Heart right ventricle (tissue), 16 donors: ENCODE measurements at regions not wholly inside any gene's neighbourhood (a gene's known extent, or its start where the extent isn't known, plus 50 kb on each side); places are given as distances from the start of the nearest gene placed in this dataset.

ENCODE experiments used
- ATAC-seq, 8 donors: fragments of 200-7000 bp; cut with Tn5 transposase; one replicate each; pipeline ENCODE4 v1.9.1; 2020; ENCODE audit warnings: mild to moderate bottlenecking in 8 of 8, moderate library complexity in 8 of 8, moderate number of reproducible peaks in 1 of 8
- DNase-seq, 2 donors: peaks; one replicate each; pipeline ENCODE4 v3.0.0-alpha.2; 2020
- H3K27ac ChIP-seq, 10 donors: fragments of 200-600 bp; sonication (generic) in 2 of 10; one replicate each; pipeline versions ENCODE4 v1.5.0 to v1.8.0; 2020 to 2022; ENCODE audit warnings: mild to moderate bottlenecking in 3 of 10
- H3K27me3 ChIP-seq, 7 donors: fragments of 200-600 bp; one replicate each; pipeline ENCODE4 v1.8.0; 2021 to 2022; ENCODE audit warnings: mild to moderate bottlenecking in 2 of 7
- H3K36me3 ChIP-seq, 9 donors: fragments of 200-600 bp; sonication (generic) in 1 of 9; one replicate each; pipeline versions ENCODE4 v1.5.0 to v1.8.0; 2020 to 2022; ENCODE audit warnings: mild to moderate bottlenecking in 2 of 9
- H3K4me1 ChIP-seq, 9 donors: fragments of 200-600 bp; sonication (generic) in 1 of 9; one replicate each; pipeline versions ENCODE4 v1.5.0 to v1.8.0; 2020 to 2022; ENCODE audit warnings: mild to moderate bottlenecking in 4 of 9
- H3K4me3 ChIP-seq, 10 donors: fragments of 200-600 bp; sonication (generic) in 2 of 10; one replicate each; pipeline versions ENCODE4 v1.5.0 to v1.8.0; 2020 to 2022; ENCODE audit warnings: mild to moderate bottlenecking in 7 of 10, moderate library complexity in 2 of 10
- H3K9me3 ChIP-seq, 11 donors: fragments of 200-600 bp in 10 of 11; sonication (generic) in 2 of 11; one replicate each; pipeline versions ENCODE4 v1.5.0 to v1.8.0; 2013 to 2022; ENCODE audit warnings: mild to moderate bottlenecking in 2 of 11, control low read depth in 1 of 11, moderate library complexity in 1 of 11
- CTCF ChIP-seq, 9 donors: fragments of 200-600 bp; sonication (generic) in 2 of 9; IDR thresholded peaks; one replicate each; pipeline versions ENCODE4 v1.5.0 to v1.8.0; 2021 to 2022; ENCODE audit warnings: antibody characterized with exemption in 9 of 9, mild to moderate bottlenecking in 5 of 9, moderate library complexity in 1 of 9
- WGBS, 2 donors: extraction: QIAGEN DNeasy Blood & Tissue Kit; methylation state at CpG; one replicate each; pipeline ENCODE4 v1.1.7; 2013; ENCODE audit warnings: inconsistent platforms in 1 of 2; 5-methylcytosine and 5-hydroxymethylcytosine counted together
- intact Hi-C, 10 donors: fragments of 100-400 bp; cut with DNase I; formaldehyde crosslinking; loops; one replicate each; pipeline versions ENCODE4 v1.11.1 to v1.14.2; 2022
- donor health status: Arrhythmogenic right ventricular cardiomyopathy.
- donor health status: ischemic (EF 13 %, LVEDD 7.1; RV severe dilation, severe dysfunction).
- donor health status: healthy with polysubstance abuse.
- donor health status: DM: no; HTN: yes; CAD: no.
- donor health status: DM: no; HTN: no; CAD: no.
- donor health status: ischemic (EF 25% LVEDD 6.9; RV normal size, moderate dysfunction).
- donor health status: ischemic (EF 25% LVEDD 5.7; RV mildly dilated, moderate dysfunction).
- donor health status: healthy.
- donor health status: DM: yes; HTN: yes; CAD: no.
- donor health status: Ischemic cardiomyopathy.
- donor health status: ischemic (EF 35%, LVEDD 5.7; RV mildly dilated, moderate dysfunction).
- donor health status: nonischemic (EF 11% LVEDD 7.7; RV severe dilation, severe dysfunction).
- donor health status: DM: yes; HTN: yes; CAD: no.
- donor health status: PGD.
- donor health status: ischemic (EF 29% LVEDD 5.4; RV normal size, mild dysfunction).
- donor health status: nonischemic (EF 23%, LVEDD 6.1; RV moderate dilation, normal function).

DNA sequence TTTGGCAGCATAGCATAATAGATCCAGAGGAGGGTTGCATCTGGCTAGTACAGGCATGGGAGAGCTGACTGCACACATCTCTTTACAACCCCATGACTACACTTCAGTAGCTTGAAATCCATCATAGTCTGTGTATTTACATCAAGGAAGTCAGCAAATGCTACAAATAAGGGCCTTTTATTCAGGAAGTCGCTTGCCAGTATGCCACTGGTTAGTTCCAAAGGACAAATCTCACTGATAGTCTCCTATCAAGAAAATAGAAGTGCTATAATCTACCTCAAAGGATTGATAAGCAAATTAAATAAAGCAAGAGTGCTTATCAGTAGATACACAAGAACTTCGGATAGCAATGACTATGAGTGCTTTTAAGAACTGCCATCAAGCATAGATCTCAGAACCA, 112.7 kb downstream of the KLF12 start:
- ATAC-seq (no peak), DNase-seq (no peak)
- WGBS, 2 donors, result 65 to 69% methylated on average over 2 of the region's 2 CpGs
- TF ChIP-seq CTCF (IDR thresholded peaks at IDR 0.05), result no peak
- no peak overlapping the region for H3K4me3 ChIP-seq
- intact Hi-C loops, result no loop called here
- no peaks in the 10 kb centered on the region for H3K27me3 ChIP-seq
- H3K27ac ChIP-seq, result no peak overlapping the region
- peaks cover 0 to 38% (median 9%) of the 10 kb centered on the region in 9 donors for H3K4me1 ChIP-seq
- H3K9me3 ChIP-seq, result no peaks in the 10 kb centered on the region
- no peaks in the 10 kb centered on the region for H3K36me3 ChIP-seq

GRCh38 chr13:74018062-74018431, 116.2 kb downstream of the KLF12 start:
- Histone ChIP-seq H3K36me3 (no peaks in the 10 kb centered on the region), H3K27me3 (no peaks in the 10 kb centered on the region), H3K27ac (no peak overlapping the region), H3K4me3 (no peak overlapping the region), H3K4me1 (peaks cover 0 to 31% (median 10%) of the 10 kb centered on the region in 9 donors), H3K9me3 (no peaks in the 10 kb centered on the region)
- ATAC-seq, result no peak
- intact Hi-C loops, result no loop called here
- 84 to 86% methylated on average over 1 of the region's 1 CpG for WGBS, 2 donors
- TF ChIP-seq CTCF (IDR thresholded peaks at IDR 0.05), result no peak
- no peak for DNase-seq

- Histone ChIP-seq H3K4me3 (no peak overlapping the region), H3K27ac (no peak overlapping the region), H3K9me3 (no peaks in the 10 kb centered on the region), H3K27me3 (no peaks in the 10 kb centered on the region), H3K36me3 (no peaks in the 10 kb centered on the region), H3K4me1 (peaks cover 0 to 37% (median 10%) of the 10 kb centered on the region in 9 donors)
- TF ChIP-seq CTCF (IDR thresholded peaks at IDR 0.05), result no peak
- ATAC-seq (peak in 2 of 8 donors; percentile 49 to 50), DNase-seq (no peak)
- intact Hi-C loops, result no loop called here
- WGBS, 2 donors, result 77 to 80% methylated on average over 4 of the region's 4 CpGs
Measured at GRCh38 chr13:74017301-74018061, 116.7 kb downstream of the KLF12 start.

DNA sequence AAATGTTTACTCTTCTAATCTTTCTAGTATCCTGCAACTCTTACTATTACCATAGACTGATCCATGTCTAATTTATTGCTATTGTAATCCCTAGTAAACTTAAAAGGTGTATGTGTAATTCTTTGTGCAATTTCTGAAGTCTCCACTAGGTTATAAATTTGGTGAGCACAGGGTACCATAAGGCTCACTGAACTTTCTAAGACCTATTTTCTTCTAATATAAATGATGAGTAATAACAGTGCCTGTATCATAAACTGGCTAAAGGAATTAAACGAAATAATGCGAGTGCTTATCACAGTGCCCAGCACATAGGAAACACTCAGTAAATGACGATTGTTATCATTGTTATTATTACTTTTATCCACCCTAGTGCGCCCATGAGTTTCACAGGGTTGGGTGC, 119.1 kb downstream of the KLF12 start:
- 96 to 98% methylated on average over 4 of the region's 4 CpGs for WGBS, 2 donors
- no peaks in the 10 kb centered on the region for H3K27me3 ChIP-seq
- H3K4me1 ChIP-seq, result peaks cover 0 to 57% (median 14%) of the 10 kb centered on the region in 9 donors
- no peak for DNase-seq
- no peak overlapping the region for H3K4me3 ChIP-seq
- no peak overlapping the region for H3K27ac ChIP-seq
- intact Hi-C loops, result no loop called here
- no peak for ATAC-seq
- no peaks in the 10 kb centered on the region for H3K9me3 ChIP-seq
- peak in 2 of 9 donors; percentile 11 to 27 for TF ChIP-seq CTCF (IDR thresholded peaks at IDR 0.05)
- no peaks in the 10 kb centered on the region for H3K36me3 ChIP-seq
